NT2/D1 (cell line): ENCODE measurements at regions not wholly inside any gene's neighbourhood (a gene's known extent, or its start where the extent isn't known, plus 50 kb on each side); places are given as distances from the start of the nearest gene placed in this dataset.
A peak's percentile ranks its signal among the peaks of the same experiment; 100 is the strongest.
"Not testable (repeated sequence)": the region's sequence is repeated elsewhere in the genome, so short reads cannot be mapped to it uniquely, and the experiment has no call there.

Experiments
- DNase-seq: peaks from one replicate; pipeline ENCODE4 v3.0.0-alpha.2; 2011; ENCODE audit warnings: low read depth, low spot score
- H3K27me3 ChIP-seq: 2 replicates; pipeline ENCODE4 v1.6.0; 2011; ENCODE audit warnings: mild to moderate bottlenecking; ENCODE audit not compliant: insufficient read length, insufficient read depth
- H3K36me3 ChIP-seq: 2 replicates; pipeline ENCODE4 v1.6.1; 2011; ENCODE audit warnings: mild to moderate bottlenecking, low read length, mixed read lengths; ENCODE audit not compliant: insufficient read depth, insufficient read length
- H3K4me1 ChIP-seq: 2 replicates; pipeline ENCODE4 v1.5.1; 2011; ENCODE audit not compliant: insufficient read depth, insufficient read length
- H3K4me3 ChIP-seq: 2 replicates; pipeline ENCODE4 v1.5.1; 2011; ENCODE audit warnings: low read depth; ENCODE audit not compliant: insufficient read length
- H3K9ac ChIP-seq: 2 replicates; pipeline ENCODE4 v1.6.0; 2011; ENCODE audit warnings: low read depth; ENCODE audit not compliant: insufficient read length
- H3K9me3 ChIP-seq: 2 replicates; pipeline ENCODE4 v1.5.1; 2011; ENCODE audit warnings: mild to moderate bottlenecking, low read length; ENCODE audit not compliant: insufficient read depth
- SUZ12 ChIP-seq: IDR thresholded peaks from 2 replicates; pipeline ENCODE4 v1.6.1; 2011; ENCODE audit not compliant: insufficient read length, insufficient read depth; ENCODE audit errors: extremely low read depth
- YY1 ChIP-seq: IDR thresholded peaks from 2 replicates; pipeline ENCODE4 v1.6.1; 2011; ENCODE audit not compliant: insufficient read length, insufficient read depth
- ZNF274 ChIP-seq: IDR thresholded peaks from 2 replicates; pipeline ENCODE4 v1.6.1; 2011; ENCODE audit warnings: mild to moderate bottlenecking, low read depth, low read length

GRCh38 chr11:49823188-49823587 lies 129.0 kb upstream of the OR4C13 start:
- not testable (repeated sequence) for H3K36me3 ChIP-seq, H3K9ac ChIP-seq, H3K4me1 ChIP-seq, DNase-seq, H3K9me3 ChIP-seq, H3K27me3 ChIP-seq, H3K4me3 ChIP-seq

- H3K4me1 ChIP-seq, H3K9ac ChIP-seq, H3K4me3 ChIP-seq, H3K9me3 ChIP-seq, H3K36me3 ChIP-seq, DNase-seq: not testable (repeated sequence)
- H3K27me3 ChIP-seq: peaks cover 13% of the 10 kb centered on the region
Measured at GRCh38 chr11:49850541-49850940, 101.7 kb upstream of the OR4C13 start.

GRCh38 chr11:49851511-49851910 lies 100.7 kb upstream of the OR4C13 start:
- peak overlapping the region; percentile 24 for H3K4me3 ChIP-seq
- H3K4me1 ChIP-seq: no peaks in the 10 kb centered on the region
- H3K9me3 ChIP-seq: no peaks in the 10 kb centered on the region
- DNase-seq: no peak
- H3K36me3 ChIP-seq: no peaks in the 10 kb centered on the region
- peak overlapping the region; percentile 56 for H3K9ac ChIP-seq
- H3K27me3 ChIP-seq: peaks cover 13% of the 10 kb centered on the region
- no peak for TF ChIP-seq ZNF274
- no peak for TF ChIP-seq SUZ12
- TF ChIP-seq YY1: no peak

- Histone ChIP-seq H3K36me3 (no peaks in the 10 kb centered on the region), H3K27me3 (peaks cover 13% of the 10 kb centered on the region), H3K9ac (peak overlapping the region; percentile 56), H3K9me3 (no peaks in the 10 kb centered on the region), H3K4me3 (peak overlapping the region; percentile 24), H3K4me1 (no peaks in the 10 kb centered on the region)
- DNase-seq: peak; percentile 11
- TF ChIP-seq SUZ12 (no peak), ZNF274 (no peak), YY1 (no peak)
Measured at GRCh38 chr11:49851971-49852389, 100.2 kb upstream of the OR4C13 start.

- not testable (repeated sequence) for H3K4me1 ChIP-seq, H3K9me3 ChIP-seq, DNase-seq, H3K36me3 ChIP-seq, H3K9ac ChIP-seq, H3K4me3 ChIP-seq, H3K27me3 ChIP-seq
Measured at GRCh38 chr11:49888875-49889274, 63.3 kb upstream of the OR4C13 start.

GRCh38 chr11:49891910-49892671 lies 60.1 kb upstream of the OR4C13 start:
- not testable (repeated sequence) for H3K9me3 ChIP-seq, H3K27me3 ChIP-seq, H3K36me3 ChIP-seq, DNase-seq, H3K9ac ChIP-seq, H3K4me1 ChIP-seq
- peak overlapping the region; percentile 32 for H3K4me3 ChIP-seq

- not testable (repeated sequence) for H3K4me1 ChIP-seq, H3K27me3 ChIP-seq, H3K9ac ChIP-seq, H3K4me3 ChIP-seq, DNase-seq, H3K36me3 ChIP-seq, H3K9me3 ChIP-seq
Measured at GRCh38 chr11:49893442-49893841, 58.7 kb upstream of the OR4C13 start.
